ENCODE measurements at regions not wholly inside any gene's neighbourhood (a gene's known extent, or its start where the extent isn't known, plus 50 kb on each side); places are given as distances from the start of the nearest gene placed in this dataset.

GRCh38 chr5:54769746-54770145, 215.6 kb downstream of the ESM1 start:
- no peak for ATAC-seq
- DNase-seq (ENCODE audit: low spot score): no peak
- Histone ChIP-seq H3K4me2 (no peak overlapping the region), H3K79me2 (replicated peaks; ENCODE audit: insufficient read depth) (no peaks in the 10 kb centered on the region), H3F3A (replicated peaks; ENCODE audit: low read depth) (no peaks in the 10 kb centered on the region), H3K27ac (ENCODE audit: low read depth) (no peak overlapping the region), H3K9me2 (ENCODE audit: insufficient read depth) (peaks cover 6% of the 10 kb centered on the region; the same call in 1 of the 2 replicates), H4K20me1 (replicated peaks; ENCODE audit: insufficient read depth) (no peaks in the 10 kb centered on the region), H3K27me3 (ENCODE audit: insufficient read depth) (no peaks in the 10 kb centered on the region), H2AFZ (no peak overlapping the region), H3K4me1 (ENCODE audit: insufficient read depth) (no peaks in the 10 kb centered on the region), H3K4me3 (no peak overlapping the region), H3K36me3 (ENCODE audit: insufficient read depth) (no peaks in the 10 kb centered on the region)
- H3K27me3 Mint-ChIP-seq (ENCODE audit: insufficient read depth, low read depth, poor library complexity): no peaks in the 10 kb centered on the region
- no peaks in the 10 kb centered on the region for H3K4me1 Mint-ChIP-seq
- H3K9me3 Mint-ChIP-seq: no peaks in the 10 kb centered on the region
- TF ChIP-seq REST (IDR thresholded peaks at IDR 0.05; ENCODE audit: unreplicated experiment): no peak
- no peak for TF ChIP-seq STAT1 (IDR thresholded peaks at IDR 0.05; ENCODE audit: unreplicated experiment)
- TF ChIP-seq ZNF114 (CRISPR knock-in tag; IDR thresholded peaks at IDR 0.05): no peak
- no peak for TF ChIP-seq ZNF462 (CRISPR knock-in tag; IDR thresholded peaks at IDR 0.05)
- TF ChIP-seq CTCF (conservative IDR thresholded peaks at IDR 0.05; ENCODE audit: low read depth in 2 of 2): no peak
- no peak for TF ChIP-seq CREB1 (CRISPR knock-in tag; IDR thresholded peaks at IDR 0.05; ENCODE audit: low read depth)
- H3K27ac Mint-ChIP-seq: no peak overlapping the region
- H3K36me3 Mint-ChIP-seq (ENCODE audit: low read depth): no peaks in the 10 kb centered on the region
- no peak overlapping the region for H3K4me3 Mint-ChIP-seq

Measured in GM23338 (cell line).